ENCODE measurements at regions not wholly inside any gene's neighbourhood (a gene's known extent, or its start where the extent isn't known, plus 50 kb on each side); places are given as distances from the start of the nearest gene placed in this dataset.
"Not testable (repeated sequence)": the region's sequence is repeated elsewhere in the genome, so short reads cannot be mapped to it uniquely, and the experiment has no call there.

- not testable (repeated sequence) for H3K27me3 Mint-ChIP-seq (ENCODE audit: low read depth); H3K9me3 Mint-ChIP-seq; H3K27ac Mint-ChIP-seq (ENCODE audit: unreplicated experiment); DNase-seq (ENCODE audit: low read depth, low spot score); H3K36me3 Mint-ChIP-seq (ENCODE audit: low read depth)
- Mint-ChIP-seq H3K4me1 (peaks cover 12% of the 10 kb centered on the region), H3K4me3 (peak overlapping the region; percentile 44)
These were observed 202.8 kb upstream of the C1QTNF3 start for GRCh38 chr5:34245813-34246212.

- H3K27ac Mint-ChIP-seq (ENCODE audit: unreplicated experiment); H3K4me3 Mint-ChIP-seq; H3K9me3 Mint-ChIP-seq; DNase-seq (ENCODE audit: low read depth, low spot score); H3K27me3 Mint-ChIP-seq (ENCODE audit: low read depth); H3K4me1 Mint-ChIP-seq; H3K36me3 Mint-ChIP-seq (ENCODE audit: low read depth): not testable (repeated sequence)
These were observed 215.6 kb upstream of the C1QTNF3 start for GRCh38 chr5:34258598-34258997.

- not testable (repeated sequence) for H3K36me3 Mint-ChIP-seq (ENCODE audit: low read depth); H3K27me3 Mint-ChIP-seq (ENCODE audit: low read depth); H3K4me3 Mint-ChIP-seq; DNase-seq (ENCODE audit: low read depth, low spot score); H3K27ac Mint-ChIP-seq (ENCODE audit: unreplicated experiment); H3K4me1 Mint-ChIP-seq; H3K9me3 Mint-ChIP-seq
These were observed 218.0 kb upstream of the C1QTNF3 start for GRCh38 chr5:34261020-34261419.

- H3K36me3 Mint-ChIP-seq (ENCODE audit: low read depth); H3K27me3 Mint-ChIP-seq (ENCODE audit: low read depth); H3K4me3 Mint-ChIP-seq; DNase-seq (ENCODE audit: low read depth, low spot score); H3K4me1 Mint-ChIP-seq; H3K27ac Mint-ChIP-seq (ENCODE audit: unreplicated experiment); H3K9me3 Mint-ChIP-seq: not testable (repeated sequence)
These were observed 223.1 kb upstream of the C1QTNF3 start for GRCh38 chr5:34266151-34266550.

- not testable (repeated sequence) for H3K27me3 Mint-ChIP-seq (ENCODE audit: low read depth); H3K9me3 Mint-ChIP-seq; H3K27ac Mint-ChIP-seq (ENCODE audit: unreplicated experiment); H3K4me1 Mint-ChIP-seq; DNase-seq (ENCODE audit: low read depth, low spot score); H3K4me3 Mint-ChIP-seq; H3K36me3 Mint-ChIP-seq (ENCODE audit: low read depth)
These were observed 253.7 kb upstream of the C1QTNF3 start for GRCh38 chr5:34296759-34297158.

GRCh38 chr5:34329201-34329600 is 286.2 kb upstream of the C1QTNF3 start:
- H3K27me3 Mint-ChIP-seq (ENCODE audit: low read depth); H3K36me3 Mint-ChIP-seq (ENCODE audit: low read depth); H3K9me3 Mint-ChIP-seq; DNase-seq (ENCODE audit: low read depth, low spot score); H3K4me3 Mint-ChIP-seq; H3K4me1 Mint-ChIP-seq; H3K27ac Mint-ChIP-seq (ENCODE audit: unreplicated experiment): not testable (repeated sequence)

GRCh38 chr5:34329611-34330108 is 286.6 kb upstream of the C1QTNF3 start:
- H3K9me3 Mint-ChIP-seq; H3K4me1 Mint-ChIP-seq; H3K27me3 Mint-ChIP-seq (ENCODE audit: low read depth); H3K36me3 Mint-ChIP-seq (ENCODE audit: low read depth); H3K27ac Mint-ChIP-seq (ENCODE audit: unreplicated experiment); DNase-seq (ENCODE audit: low read depth, low spot score); H3K4me3 Mint-ChIP-seq: not testable (repeated sequence)

- H3K9me3 Mint-ChIP-seq; H3K4me1 Mint-ChIP-seq; DNase-seq (ENCODE audit: low read depth, low spot score); H3K4me3 Mint-ChIP-seq; H3K27ac Mint-ChIP-seq (ENCODE audit: unreplicated experiment); H3K36me3 Mint-ChIP-seq (ENCODE audit: low read depth); H3K27me3 Mint-ChIP-seq (ENCODE audit: low read depth): not testable (repeated sequence)
These were observed 289.0 kb upstream of the C1QTNF3 start for GRCh38 chr5:34331928-34332454.

GRCh38 chr5:34339408-34340001 is 296.5 kb upstream of the C1QTNF3 start:
- H3K4me3 Mint-ChIP-seq; H3K36me3 Mint-ChIP-seq (ENCODE audit: low read depth); H3K4me1 Mint-ChIP-seq; H3K27me3 Mint-ChIP-seq (ENCODE audit: low read depth); DNase-seq (ENCODE audit: low read depth, low spot score); H3K9me3 Mint-ChIP-seq; H3K27ac Mint-ChIP-seq (ENCODE audit: unreplicated experiment): not testable (repeated sequence)

GRCh38 chr5:34354440-34354839 is 301.7 kb upstream of the RAI14 start:
- H3K9me3 Mint-ChIP-seq; H3K27me3 Mint-ChIP-seq (ENCODE audit: low read depth); H3K4me3 Mint-ChIP-seq; H3K27ac Mint-ChIP-seq (ENCODE audit: unreplicated experiment); DNase-seq (ENCODE audit: low read depth, low spot score); H3K4me1 Mint-ChIP-seq; H3K36me3 Mint-ChIP-seq (ENCODE audit: low read depth): not testable (repeated sequence)

GRCh38 chr5:34371417-34371816 is 284.7 kb upstream of the RAI14 start:
- not testable (repeated sequence) for DNase-seq (ENCODE audit: low read depth, low spot score); H3K27me3 Mint-ChIP-seq (ENCODE audit: low read depth); H3K27ac Mint-ChIP-seq (ENCODE audit: unreplicated experiment); H3K4me1 Mint-ChIP-seq; H3K4me3 Mint-ChIP-seq; H3K36me3 Mint-ChIP-seq (ENCODE audit: low read depth); H3K9me3 Mint-ChIP-seq

GRCh38 chr5:34371817-34372216 is 284.3 kb upstream of the RAI14 start:
- not testable (repeated sequence) for H3K27me3 Mint-ChIP-seq (ENCODE audit: low read depth); DNase-seq (ENCODE audit: low read depth, low spot score); H3K9me3 Mint-ChIP-seq; H3K27ac Mint-ChIP-seq (ENCODE audit: unreplicated experiment); H3K36me3 Mint-ChIP-seq (ENCODE audit: low read depth); H3K4me3 Mint-ChIP-seq; H3K4me1 Mint-ChIP-seq

- H3K27ac Mint-ChIP-seq (ENCODE audit: unreplicated experiment); H3K9me3 Mint-ChIP-seq; H3K36me3 Mint-ChIP-seq (ENCODE audit: low read depth); DNase-seq (ENCODE audit: low read depth, low spot score); H3K4me1 Mint-ChIP-seq; H3K4me3 Mint-ChIP-seq; H3K27me3 Mint-ChIP-seq (ENCODE audit: low read depth): not testable (repeated sequence)
These were observed 283.4 kb upstream of the RAI14 start for GRCh38 chr5:34372739-34373138.

GRCh38 chr5:34377651-34378050 is 278.5 kb upstream of the RAI14 start:
- H3K27ac Mint-ChIP-seq (ENCODE audit: unreplicated experiment); H3K4me3 Mint-ChIP-seq; H3K36me3 Mint-ChIP-seq (ENCODE audit: low read depth); H3K27me3 Mint-ChIP-seq (ENCODE audit: low read depth); H3K9me3 Mint-ChIP-seq; H3K4me1 Mint-ChIP-seq; DNase-seq (ENCODE audit: low read depth, low spot score): not testable (repeated sequence)

Data from neural crest cell (in vitro differentiated cells).